ENCODE measurements at regions not wholly inside any gene's neighbourhood (a gene's known extent, or its start where the extent isn't known, plus 50 kb on each side); places are given as distances from the start of the nearest gene placed in this dataset.
A peak's percentile ranks its signal among the peaks of the same experiment; 100 is the strongest.

GRCh38 chr16:11431915-11432465 lies 86.7 kb downstream of the RMI2 start (continued):
- TF ChIP-seq EEA1 (CRISPR knock-in tag; IDR thresholded peaks at IDR 0.05; ENCODE audit: borderline replicate concordance), result no peak
- TF ChIP-seq ZSCAN25 (CRISPR knock-in tag; IDR thresholded peaks at IDR 0.05), result no peak
- TF ChIP-seq ZNF737 (CRISPR knock-in tag; IDR thresholded peaks at IDR 0.05; ENCODE audit: borderline replicate concordance), result no peak
- TF ChIP-seq, protein P1, sequence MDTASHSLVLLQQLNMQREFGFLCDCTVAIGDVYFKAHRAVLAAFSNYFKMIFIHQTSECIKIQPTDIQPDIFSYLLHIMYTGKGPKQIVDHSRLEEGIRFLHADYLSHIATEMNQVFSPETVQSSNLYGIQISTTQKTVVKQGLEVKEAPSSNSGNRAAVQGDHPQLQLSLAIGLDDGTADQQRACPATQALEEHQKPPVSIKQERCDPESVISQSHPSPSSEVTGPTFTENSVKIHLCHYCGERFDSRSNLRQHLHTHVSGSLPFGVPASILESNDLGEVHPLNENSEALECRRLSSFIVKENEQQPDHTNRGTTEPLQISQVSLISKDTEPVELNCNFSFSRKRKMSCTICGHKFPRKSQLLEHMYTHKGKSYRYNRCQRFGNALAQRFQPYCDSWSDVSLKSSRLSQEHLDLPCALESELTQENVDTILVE (CRISPR knock-in tag; IDR thresholded peaks at IDR 0.05), result no peak
- no peak for TF ChIP-seq ZSCAN22 (CRISPR knock-in tag; IDR thresholded peaks at IDR 0.05)
- no peak for TF ChIP-seq ZNF10 (CRISPR knock-in tag; IDR thresholded peaks at IDR 0.05; ENCODE audit: borderline replicate concordance, low read depth)
- no peak for TF ChIP-seq ZNF839 (CRISPR knock-in tag; IDR thresholded peaks at IDR 0.05; ENCODE audit: borderline replicate concordance)
- no peak for TF ChIP-seq ZNF225 (CRISPR knock-in tag; IDR thresholded peaks at IDR 0.05)
- TF ChIP-seq, protein P2, sequence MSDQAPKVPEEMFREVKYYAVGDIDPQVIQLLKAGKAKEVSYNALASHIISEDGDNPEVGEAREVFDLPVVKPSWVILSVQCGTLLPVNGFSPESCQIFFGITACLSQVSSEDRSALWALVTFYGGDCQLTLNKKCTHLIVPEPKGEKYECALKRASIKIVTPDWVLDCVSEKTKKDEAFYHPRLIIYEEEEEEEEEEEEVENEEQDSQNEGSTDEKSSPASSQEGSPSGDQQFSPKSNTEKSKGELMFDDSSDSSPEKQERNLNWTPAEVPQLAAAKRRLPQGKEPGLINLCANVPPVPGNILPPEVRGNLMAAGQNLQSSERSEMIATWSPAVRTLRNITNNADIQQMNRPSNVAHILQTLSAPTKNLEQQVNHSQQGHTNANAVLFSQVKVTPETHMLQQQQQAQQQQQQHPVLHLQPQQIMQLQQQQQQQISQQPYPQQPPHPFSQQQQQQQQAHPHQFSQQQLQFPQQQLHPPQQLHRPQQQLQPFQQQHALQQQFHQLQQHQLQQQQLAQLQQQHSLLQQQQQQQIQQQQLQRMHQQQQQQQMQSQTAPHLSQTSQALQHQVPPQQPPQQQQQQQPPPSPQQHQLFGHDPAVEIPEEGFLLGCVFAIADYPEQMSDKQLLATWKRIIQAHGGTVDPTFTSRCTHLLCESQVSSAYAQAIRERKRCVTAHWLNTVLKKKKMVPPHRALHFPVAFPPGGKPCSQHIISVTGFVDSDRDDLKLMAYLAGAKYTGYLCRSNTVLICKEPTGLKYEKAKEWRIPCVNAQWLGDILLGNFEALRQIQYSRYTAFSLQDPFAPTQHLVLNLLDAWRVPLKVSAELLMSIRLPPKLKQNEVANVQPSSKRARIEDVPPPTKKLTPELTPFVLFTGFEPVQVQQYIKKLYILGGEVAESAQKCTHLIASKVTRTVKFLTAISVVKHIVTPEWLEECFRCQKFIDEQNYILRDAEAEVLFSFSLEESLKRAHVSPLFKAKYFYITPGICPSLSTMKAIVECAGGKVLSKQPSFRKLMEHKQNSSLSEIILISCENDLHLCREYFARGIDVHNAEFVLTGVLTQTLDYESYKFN (CRISPR knock-in tag; conservative IDR thresholded peaks at IDR 0.05), result peak; percentile 47; the same call in 1 of the 2 replicates
- no peak for TF ChIP-seq ZNF317 (CRISPR knock-in tag; IDR thresholded peaks at IDR 0.05)
- no peak for TF ChIP-seq ZSCAN21 (CRISPR knock-in tag; IDR thresholded peaks at IDR 0.05; ENCODE audit: borderline replicate concordance)
- TF ChIP-seq, protein P3, sequence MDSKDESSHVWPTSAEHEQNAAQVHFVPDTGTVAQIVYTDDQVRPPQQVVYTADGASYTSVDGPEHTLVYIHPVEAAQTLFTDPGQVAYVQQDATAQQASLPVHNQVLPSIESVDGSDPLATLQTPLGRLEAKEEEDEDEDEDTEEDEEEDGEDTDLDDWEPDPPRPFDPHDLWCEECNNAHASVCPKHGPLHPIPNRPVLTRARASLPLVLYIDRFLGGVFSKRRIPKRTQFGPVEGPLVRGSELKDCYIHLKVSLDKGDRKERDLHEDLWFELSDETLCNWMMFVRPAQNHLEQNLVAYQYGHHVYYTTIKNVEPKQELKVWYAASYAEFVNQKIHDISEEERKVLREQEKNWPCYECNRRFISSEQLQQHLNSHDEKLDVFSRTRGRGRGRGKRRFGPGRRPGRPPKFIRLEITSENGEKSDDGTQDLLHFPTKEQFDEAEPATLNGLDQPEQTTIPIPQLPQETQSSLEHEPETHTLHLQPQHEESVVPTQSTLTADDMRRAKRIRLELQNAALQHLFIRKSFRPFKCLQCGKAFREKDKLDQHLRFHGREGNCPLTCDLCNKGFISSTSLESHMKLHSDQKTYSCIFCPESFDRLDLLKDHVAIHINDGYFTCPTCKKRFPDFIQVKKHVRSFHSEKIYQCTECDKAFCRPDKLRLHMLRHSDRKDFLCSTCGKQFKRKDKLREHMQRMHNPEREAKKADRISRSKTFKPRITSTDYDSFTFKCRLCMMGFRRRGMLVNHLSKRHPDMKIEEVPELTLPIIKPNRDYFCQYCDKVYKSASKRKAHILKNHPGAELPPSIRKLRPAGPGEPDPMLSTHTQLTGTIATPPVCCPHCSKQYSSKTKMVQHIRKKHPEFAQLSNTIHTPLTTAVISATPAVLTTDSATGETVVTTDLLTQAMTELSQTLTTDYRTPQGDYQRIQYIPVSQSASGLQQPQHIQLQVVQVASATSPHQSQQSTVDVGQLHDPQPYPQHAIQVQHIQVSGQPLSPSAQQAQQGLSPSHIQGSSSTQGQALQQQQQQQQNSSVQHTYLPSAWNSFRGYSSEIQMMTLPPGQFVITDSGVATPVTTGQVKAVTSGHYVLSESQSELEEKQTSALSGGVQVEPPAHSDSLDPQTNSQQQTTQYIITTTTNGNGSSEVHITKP (CRISPR knock-in tag; IDR thresholded peaks at IDR 0.05; ENCODE audit: low read depth), result no peak
- no peak; the same call in 1 of the 2 replicates for TF ChIP-seq RXRB (CRISPR knock-in tag; IDR thresholded peaks at IDR 0.05; ENCODE audit: borderline replicate concordance)
- TF ChIP-seq IRF2 (CRISPR knock-in tag; IDR thresholded peaks at IDR 0.05), result peak; percentile 22; the same call in 1 of the 2 replicates
- no peak for TF ChIP-seq NFIB (CRISPR knock-in tag; IDR thresholded peaks at IDR 0.05; ENCODE audit: borderline replicate concordance)
- TF ChIP-seq NFKBIZ (CRISPR knock-in tag; IDR thresholded peaks at IDR 0.05), result no peak
- TF ChIP-seq CHD2 (IDR thresholded peaks at IDR 0.05; ENCODE audit: low read depth, low read length), result no peak
- TF ChIP-seq ZBTB37 (CRISPR knock-in tag; IDR thresholded peaks at IDR 0.05), result no peak
- no peak for TF ChIP-seq ZNF879 (CRISPR knock-in tag; IDR thresholded peaks at IDR 0.05)
- TF ChIP-seq TRIM22 (IDR thresholded peaks at IDR 0.05), result no peak

All from HepG2 (cell line).